ENCODE measurements at regions not wholly inside any gene's neighbourhood (a gene's known extent, or its start where the extent isn't known, plus 50 kb on each side); places are given as distances from the start of the nearest gene placed in this dataset.

GRCh38 chr6:170180671-170181337, 110.1 kb downstream of the DLL1 start (continued):
- TF ChIP-seq EZH2 (IDR thresholded peaks at IDR 0.05; ENCODE audit: low read depth, unreplicated experiment) (no peak), STAT1 (IDR thresholded peaks at IDR 0.05; ENCODE audit: unreplicated experiment) (no peak)

- H2AFZ ChIP-seq, result no peak overlapping the region
- no peak for DNase-seq (ENCODE audit: low spot score)
- TF ChIP-seq ZNF331 (CRISPR knock-in tag; IDR thresholded peaks at IDR 0.05; ENCODE audit: low read depth) (no peak), NANOG (IDR thresholded peaks at IDR 0.05; ENCODE audit: borderline replicate concordance) (no peak), ETS1 (IDR thresholded peaks at IDR 0.05) (no peak), JUNB (IDR thresholded peaks at IDR 0.05; ENCODE audit: unreplicated experiment) (no peak), REST (IDR thresholded peaks at IDR 0.05; ENCODE audit: unreplicated experiment) (no peak), CTCF (conservative IDR thresholded peaks at IDR 0.05; ENCODE audit: low read depth in 2 of 2) (no peak), ZNF462 (CRISPR knock-in tag; IDR thresholded peaks at IDR 0.05) (no peak), EZH2 (IDR thresholded peaks at IDR 0.05; ENCODE audit: low read depth, unreplicated experiment) (no peak), CREB1 (CRISPR knock-in tag; IDR thresholded peaks at IDR 0.05; ENCODE audit: low read depth) (no peak), STAT1 (IDR thresholded peaks at IDR 0.05; ENCODE audit: unreplicated experiment) (no peak), EZH2phosphoT487 (IDR thresholded peaks at IDR 0.05; ENCODE audit: unreplicated experiment) (no peak)
These were observed 111.1 kb downstream of the DLL1 start for GRCh38 chr6:170179616-170180324.

More at GRCh38 chr6:170179616-170180324, 111.1 kb downstream of the DLL1 start:
- H3K79me2 ChIP-seq (replicated peaks; ENCODE audit: insufficient read depth), result no peaks in the 10 kb centered on the region
- Mint-ChIP-seq H3K4me1 (no peaks in the 10 kb centered on the region; the same call in 2 of the 3 replicates), H3K4me3 (no peak overlapping the region), H3K9me3 (peaks cover 27% of the 10 kb centered on the region), H3K36me3 (ENCODE audit: low read depth) (peaks cover 5% of the 10 kb centered on the region), H3K27ac (no peak overlapping the region), H3K27me3 (ENCODE audit: insufficient read depth, low read depth, poor library complexity) (peaks cover 25% of the 10 kb centered on the region)
- no peaks in the 10 kb centered on the region for H4K20me1 ChIP-seq (replicated peaks; ENCODE audit: insufficient read depth)
- no peak for ATAC-seq
- no peak overlapping the region for H3K4me3 ChIP-seq
- no peaks in the 10 kb centered on the region for H3K27me3 ChIP-seq (ENCODE audit: insufficient read depth)
- H3K36me3 ChIP-seq (ENCODE audit: insufficient read depth), result no peaks in the 10 kb centered on the region
- no peak overlapping the region for H3K27ac ChIP-seq (ENCODE audit: low read depth)
- H3K4me1 ChIP-seq (ENCODE audit: insufficient read depth), result no peaks in the 10 kb centered on the region
- peaks cover 4% of the 10 kb centered on the region; the same call in 1 of the 2 replicates for H3F3A ChIP-seq (replicated peaks; ENCODE audit: low read depth)
- no peak overlapping the region for H3K4me2 ChIP-seq
- no peaks in the 10 kb centered on the region for H3K9me2 ChIP-seq (ENCODE audit: insufficient read depth)

All from GM23338 (cell line).